C4-2B (cell line): ENCODE measurements at regions not wholly inside any gene's neighbourhood (a gene's known extent, or its start where the extent isn't known, plus 50 kb on each side); places are given as distances from the start of the nearest gene placed in this dataset.

Experiments used
- ZFX ChIP-seq: fragments of 450-650 bp; IDR thresholded peaks from 2 replicates; pipeline ENCODE4 v1.6.1; 2017
- TF ChIP-seq, protein P1 (sequence below): fragments of 450-650 bp; conservative IDR thresholded peaks from 2 replicates; pipeline ENCODE4 v1.5.1; 2017; ENCODE audit warnings: mild to moderate bottlenecking

DNA sequence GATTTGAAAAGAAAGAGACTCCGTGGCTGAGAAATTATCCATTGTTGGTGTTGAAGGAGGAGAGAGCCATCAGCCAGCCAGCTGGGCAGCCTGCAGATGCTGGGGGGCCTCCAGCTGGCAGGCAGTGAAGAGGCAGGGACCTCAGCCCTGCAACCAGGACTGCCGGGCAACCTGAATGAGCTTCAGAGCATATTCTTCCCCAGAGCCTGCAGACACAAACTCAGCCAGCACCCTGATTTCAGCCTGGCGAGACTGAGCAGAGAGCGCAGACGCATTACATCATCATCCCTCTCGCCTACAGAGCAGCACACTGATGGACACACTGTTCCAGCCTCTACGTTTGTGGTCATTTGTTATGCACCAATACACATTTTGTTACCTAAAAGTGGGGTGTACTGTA is 150.7 kb upstream of the RAB6C start:
- TF ChIP-seq, protein P1, sequence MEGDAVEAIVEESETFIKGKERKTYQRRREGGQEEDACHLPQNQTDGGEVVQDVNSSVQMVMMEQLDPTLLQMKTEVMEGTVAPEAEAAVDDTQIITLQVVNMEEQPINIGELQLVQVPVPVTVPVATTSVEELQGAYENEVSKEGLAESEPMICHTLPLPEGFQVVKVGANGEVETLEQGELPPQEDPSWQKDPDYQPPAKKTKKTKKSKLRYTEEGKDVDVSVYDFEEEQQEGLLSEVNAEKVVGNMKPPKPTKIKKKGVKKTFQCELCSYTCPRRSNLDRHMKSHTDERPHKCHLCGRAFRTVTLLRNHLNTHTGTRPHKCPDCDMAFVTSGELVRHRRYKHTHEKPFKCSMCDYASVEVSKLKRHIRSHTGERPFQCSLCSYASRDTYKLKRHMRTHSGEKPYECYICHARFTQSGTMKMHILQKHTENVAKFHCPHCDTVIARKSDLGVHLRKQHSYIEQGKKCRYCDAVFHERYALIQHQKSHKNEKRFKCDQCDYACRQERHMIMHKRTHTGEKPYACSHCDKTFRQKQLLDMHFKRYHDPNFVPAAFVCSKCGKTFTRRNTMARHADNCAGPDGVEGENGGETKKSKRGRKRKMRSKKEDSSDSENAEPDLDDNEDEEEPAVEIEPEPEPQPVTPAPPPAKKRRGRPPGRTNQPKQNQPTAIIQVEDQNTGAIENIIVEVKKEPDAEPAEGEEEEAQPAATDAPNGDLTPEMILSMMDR = no peak
- TF ChIP-seq ZFX = no peak; the same call in 1 of the 2 replicates
